ENCODE measurements at regions not wholly inside any gene's neighbourhood (a gene's known extent, or its start where the extent isn't known, plus 50 kb on each side); places are given as distances from the start of the nearest gene placed in this dataset.

- ATAC-seq (no peak), DNase-seq (ENCODE audit: low read depth, low spot score) (no peak)
- Histone ChIP-seq H2AFZ (ENCODE audit: low read depth, low read length, poor library complexity, severe bottlenecking) (no peak overlapping the region), H3K9ac (ENCODE audit: low read length) (no peak overlapping the region), H3K9me2 (ENCODE audit: insufficient read depth) (no peaks in the 10 kb centered on the region), H3K4me2 (ENCODE audit: low read length) (no peak overlapping the region), H3K27ac (ENCODE audit: low read depth, low read length) (no peak overlapping the region), H3K36me3 (ENCODE audit: control insufficient read depth in 1 of 2, insufficient read depth in 2 of 2, low read length in 2 of 2) (no peaks in the 10 kb centered on the region), H3K4me1 (ENCODE audit: control insufficient read depth in 1 of 2, insufficient read depth in 2 of 2, low read length in 2 of 2) (no peaks in the 10 kb centered on the region), H4K20me1 (ENCODE audit: insufficient read depth) (no peaks in the 10 kb centered on the region), H3K9me3 (ENCODE audit: control insufficient read depth in 1 of 2, insufficient read depth in 1 of 2, low read depth in 1 of 2, low read length in 2 of 2) (no peaks in the 10 kb centered on the region), H3K79me2 (ENCODE audit: insufficient read depth, low read length) (no peaks in the 10 kb centered on the region), H3K27me3 (ENCODE audit: insufficient read depth, low read length) (no peaks in the 10 kb centered on the region), H3K4me3 (replicated peaks in 1 of 2; ENCODE audit: low read depth in 1 of 2, low read length in 2 of 2) (no peak overlapping the region)
- ChIA-PET RAD21 (ENCODE audit: low non-redundant PET in 1 of 2, low total read pairs in 2 of 2, uncharacterized antibody in 2 of 2, unreplicated experiment in 2 of 2) (no interaction called here), CTCF (no interaction called here), POLR2A (no interaction called here)
- intact Hi-C loops (cut with micrococcal nuclease) = no loop called here
- no TSS peak for BruUV-seq (replicated peaks)
- TF ChIP-seq SP1 (IDR thresholded peaks at IDR 0.05; ENCODE audit: low read depth) (no peak), ELF1 (IDR thresholded peaks at IDR 0.05; ENCODE audit: borderline replicate concordance, low read depth) (no peak), JUND (IDR thresholded peaks at IDR 0.05) (no peak), EZH2 (IDR thresholded peaks at IDR 0.05) (no peak), YY1 (IDR thresholded peaks at IDR 0.05; ENCODE audit: extremely low read depth, insufficient replicate concordance, low read depth, low read length) (no peak), CBX3 (IDR thresholded peaks at IDR 0.05; ENCODE audit: low read depth) (no peak), POLR2A (IDR thresholded peaks at IDR 0.05; ENCODE audit: borderline replicate concordance, extremely low read depth, insufficient read depth, insufficient read length) (no peak), EGR1 (IDR thresholded peaks at IDR 0.05; ENCODE audit: low read depth) (no peak), MAX (IDR thresholded peaks at IDR 0.05) (no peak), CEBPB (IDR thresholded peaks at IDR 0.05; ENCODE audit: low read depth) (no peak), ZBTB33 (IDR thresholded peaks at IDR 0.05; ENCODE audit: extremely low read depth, insufficient replicate concordance, low read length) (no peak), ATF3 (IDR thresholded peaks at IDR 0.05) (no peak), POLR2AphosphoS5 (IDR thresholded peaks at IDR 0.05; ENCODE audit: low read depth, low read length) (no peak)
These were observed 56.5 kb upstream of the PGM2 start for GRCh38 chr4:37770016-37770415.
